ENCODE measurements at regions not wholly inside any gene's neighbourhood (a gene's known extent, or its start where the extent isn't known, plus 50 kb on each side); places are given as distances from the start of the nearest gene placed in this dataset.

DNA sequence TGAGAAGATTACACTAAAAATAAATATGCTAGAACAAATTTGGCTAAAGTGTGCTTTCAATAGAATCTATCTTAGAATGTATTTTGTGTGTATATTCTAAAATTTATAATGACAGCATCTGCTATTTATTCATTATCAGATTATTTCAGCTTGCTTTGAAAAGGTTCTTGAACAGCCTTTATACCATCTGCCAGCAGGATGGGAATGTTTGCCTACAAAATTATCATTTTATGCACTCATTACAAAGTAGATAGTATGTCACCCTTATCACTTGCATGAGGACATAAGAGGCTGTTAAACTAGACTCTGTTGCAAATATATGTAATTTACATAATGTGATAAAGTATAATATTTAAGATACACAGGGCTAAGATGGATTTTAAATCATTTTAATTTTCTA lies 1286.9 kb upstream of the PCDH20 start:
- Histone ChIP-seq H3K4me1 (no peaks in the 10 kb centered on the region), H3K27ac (no peak overlapping the region), H3K4me3 (no peak overlapping the region), H3K4me2 (no peak overlapping the region), H3K27me3 (no peaks in the 10 kb centered on the region), H3K9ac (no peak overlapping the region), H3K36me3 (no peaks in the 10 kb centered on the region), H3K9me3 (replicated peaks in 1 of 11) (no peaks in the 10 kb centered on the region), H4K20me1 (no peaks in the 10 kb centered on the region)
- TF ChIP-seq Cebpa-rat (IDR thresholded peaks at IDR 0.05), result no peak

DNA sequence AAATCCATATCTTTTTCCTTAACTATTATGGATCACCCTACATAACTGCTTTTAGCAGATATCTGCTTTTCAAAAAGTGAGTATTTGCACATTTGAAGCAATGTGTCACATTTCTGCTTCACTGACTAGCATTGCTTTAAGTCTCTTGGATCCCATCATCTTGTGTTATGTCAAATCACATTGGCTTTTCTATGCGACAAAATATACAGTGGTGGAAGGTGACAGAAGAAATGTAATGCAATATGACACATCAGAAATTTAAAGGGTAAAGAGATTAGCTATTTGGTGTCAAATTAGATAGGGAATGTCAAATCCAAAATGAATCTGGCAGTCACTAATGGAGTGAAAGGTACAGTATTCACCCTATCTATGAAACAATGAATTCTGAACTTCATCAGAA lies 1282.1 kb upstream of the PCDH20 start:
- no peaks in the 10 kb centered on the region for H3K27me3 ChIP-seq
- no peaks in the 10 kb centered on the region for H3K36me3 ChIP-seq
- H3K9me3 ChIP-seq (replicated peaks in 1 of 11), result peaks cover 0 to 4% (median 0%) of the 10 kb centered on the region in 11 experiments; a peak in 2 of 22 replicates
- H3K4me1 ChIP-seq, result no peaks in the 10 kb centered on the region
- TF ChIP-seq Cebpa-rat (IDR thresholded peaks at IDR 0.05), result no peak
- no peak overlapping the region for H3K27ac ChIP-seq
- H3K4me3 ChIP-seq, result no peak overlapping the region
- H4K20me1 ChIP-seq, result no peaks in the 10 kb centered on the region
- no peak overlapping the region for H3K9ac ChIP-seq
- H3K4me2 ChIP-seq, result no peak overlapping the region

DNA sequence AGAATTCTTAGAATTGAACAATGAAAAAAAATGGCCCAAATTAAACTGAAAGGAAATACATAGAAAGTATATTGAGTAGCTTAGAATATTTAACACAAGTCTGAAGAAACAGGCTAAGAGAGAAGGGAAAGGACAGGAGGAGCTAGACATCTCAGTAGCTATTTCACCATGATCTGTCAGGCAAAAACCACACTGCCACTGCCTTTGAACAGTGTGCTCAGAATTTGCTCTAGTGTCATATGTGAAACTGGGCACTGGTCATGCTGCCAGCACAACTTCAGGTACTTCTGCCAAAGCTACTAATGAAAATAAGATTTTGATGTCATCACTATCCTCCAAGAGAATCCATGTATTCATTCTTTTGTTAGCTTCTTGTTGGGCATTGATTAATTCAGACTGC lies 1280.8 kb upstream of the PCDH20 start:
- Histone ChIP-seq H3K4me2 (no peak overlapping the region), H3K27me3 (no peaks in the 10 kb centered on the region), H3K36me3 (no peaks in the 10 kb centered on the region), H3K9me3 (replicated peaks in 1 of 11) (peaks cover 0 to 4% (median 0%) of the 10 kb centered on the region in 11 experiments; a peak in 2 of 22 replicates), H3K4me1 (no peaks in the 10 kb centered on the region), H3K4me3 (no peak overlapping the region), H3K9ac (no peak overlapping the region), H4K20me1 (no peaks in the 10 kb centered on the region), H3K27ac (no peak overlapping the region)
- TF ChIP-seq Cebpa-rat (IDR thresholded peaks at IDR 0.05), result no peak

DNA sequence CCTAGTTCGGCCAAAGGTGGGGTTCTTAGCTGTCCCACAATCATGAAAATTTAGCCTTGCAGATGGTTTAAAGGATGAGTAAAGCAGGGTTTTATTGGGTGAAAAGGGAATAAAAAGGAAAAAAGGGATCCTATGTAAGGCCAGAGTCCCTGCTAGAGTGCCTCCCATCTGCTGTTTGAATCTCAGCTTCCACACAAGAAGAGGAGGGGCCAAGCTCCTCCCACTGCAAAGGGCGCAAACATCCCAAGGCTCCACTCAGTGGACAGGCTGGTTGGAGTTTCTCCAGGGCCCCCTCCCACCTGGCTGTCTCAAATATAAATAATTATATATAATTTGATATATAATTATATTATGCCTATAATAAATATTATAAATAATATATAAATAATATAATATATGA lies 1272.1 kb upstream of the PCDH20 start:
- Histone ChIP-seq H3K4me1 (no peaks in the 10 kb centered on the region), H3K4me3 (no peak overlapping the region), H3K9ac (no peak overlapping the region), H3K4me2 (no peak overlapping the region), H3K27ac (no peak overlapping the region), H3K9me3 (replicated peaks in 1 of 11) (no peaks in the 10 kb centered on the region), H4K20me1 (no peaks in the 10 kb centered on the region), H3K36me3 (no peaks in the 10 kb centered on the region), H3K27me3 (no peaks in the 10 kb centered on the region)
- no peak for TF ChIP-seq Cebpa-rat (IDR thresholded peaks at IDR 0.05)

DNA sequence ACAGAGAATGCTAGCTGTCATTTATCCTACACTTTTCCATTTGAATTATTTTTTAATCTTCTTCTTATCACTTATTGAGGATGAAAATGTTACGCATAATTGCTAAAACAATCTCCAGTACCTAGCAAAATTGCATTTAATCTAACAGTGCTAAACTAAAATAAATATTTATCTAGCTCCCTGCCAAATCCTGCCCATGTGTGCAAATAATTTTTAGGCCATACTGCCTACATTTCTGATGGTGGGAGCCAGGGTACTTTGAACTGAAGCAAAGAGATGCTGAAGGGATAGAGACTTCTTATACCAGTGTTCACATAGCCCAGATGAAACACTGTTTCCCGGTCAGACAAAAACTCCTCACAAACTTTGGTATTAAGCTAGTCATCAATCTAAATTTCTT lies 1268.7 kb upstream of the PCDH20 start:
- TF ChIP-seq Cebpa-rat (IDR thresholded peaks at IDR 0.05), result no peak

DNA sequence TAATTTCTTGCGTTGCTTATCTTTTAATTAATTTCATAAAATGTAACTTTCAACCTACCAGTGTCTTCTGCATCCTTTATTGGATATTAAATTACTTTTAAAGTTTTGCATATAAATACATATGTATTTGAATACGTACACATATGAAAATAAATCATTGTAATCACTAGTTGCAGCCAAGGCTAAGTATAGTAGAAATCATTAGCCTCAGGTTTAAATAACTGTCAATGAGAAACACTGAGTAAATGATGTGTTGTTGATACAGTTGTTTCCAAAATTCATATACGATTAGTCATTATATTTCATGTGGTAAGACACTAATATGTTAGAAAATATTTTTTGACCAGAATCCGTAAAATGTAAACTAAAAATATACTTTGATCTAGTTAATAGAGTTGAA lies 1267.1 kb upstream of the PCDH20 start:
- H3K4me2 ChIP-seq, result no peak overlapping the region
- H3K9ac ChIP-seq, result no peak overlapping the region

More for the DNA sequence above, 1268.7 kb upstream of the PCDH20 start:
- no peak overlapping the region for H3K9ac ChIP-seq
- no peaks in the 10 kb centered on the region for H3K27me3 ChIP-seq
- no peaks in the 10 kb centered on the region for H4K20me1 ChIP-seq
- no peaks in the 10 kb centered on the region for H3K9me3 ChIP-seq (replicated peaks in 1 of 11)
- no peak overlapping the region for H3K4me3 ChIP-seq
- no peaks in the 10 kb centered on the region for H3K4me1 ChIP-seq
- no peaks in the 10 kb centered on the region for H3K36me3 ChIP-seq
- no peak overlapping the region for H3K4me2 ChIP-seq
- H3K27ac ChIP-seq, result no peak overlapping the region

DNA sequence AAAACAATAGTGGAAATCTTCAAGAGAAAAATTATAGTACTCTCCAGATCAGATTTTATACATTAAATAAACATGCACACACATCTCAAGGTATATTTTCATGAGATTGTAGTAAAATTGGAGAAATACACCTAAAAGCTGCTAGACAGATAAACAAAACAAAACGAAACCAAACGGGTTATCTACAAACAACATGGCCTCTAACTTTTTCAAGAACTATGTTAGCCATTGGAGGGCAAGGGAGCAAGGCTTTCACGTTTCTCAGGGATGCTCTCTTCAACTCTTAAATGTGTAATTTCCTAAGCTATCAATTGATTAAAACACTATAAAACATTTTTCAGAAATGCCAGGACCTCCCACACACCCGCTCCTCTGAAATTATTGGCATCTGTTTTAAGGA lies 1262.4 kb upstream of the PCDH20 start:
- Histone ChIP-seq H3K9me3 (replicated peaks in 1 of 11) (0 out of 22 replicates have a peak, but pooled peaks cover 0 to 5% (median 0%) of the 10 kb centered on the region in 11 experiments), H3K36me3 (no peaks in the 10 kb centered on the region), H3K27me3 (no peaks in the 10 kb centered on the region), H3K9ac (no peak overlapping the region), H3K4me1 (no peaks in the 10 kb centered on the region), H3K27ac (no peak overlapping the region), H3K4me3 (no peak overlapping the region), H3K4me2 (no peak overlapping the region), H4K20me1 (no peaks in the 10 kb centered on the region)
- TF ChIP-seq Cebpa-rat (IDR thresholded peaks at IDR 0.05), result no peak

More for the DNA sequence above, 1267.1 kb upstream of the PCDH20 start:
- Histone ChIP-seq H3K9me3 (replicated peaks in 1 of 11) (no peaks in the 10 kb centered on the region), H3K4me1 (no peaks in the 10 kb centered on the region), H4K20me1 (no peaks in the 10 kb centered on the region), H3K4me3 (no peak overlapping the region), H3K36me3 (no peaks in the 10 kb centered on the region), H3K27me3 (no peaks in the 10 kb centered on the region), H3K27ac (no peak overlapping the region)
- TF ChIP-seq Cebpa-rat (IDR thresholded peaks at IDR 0.05), result no peak

DNA sequence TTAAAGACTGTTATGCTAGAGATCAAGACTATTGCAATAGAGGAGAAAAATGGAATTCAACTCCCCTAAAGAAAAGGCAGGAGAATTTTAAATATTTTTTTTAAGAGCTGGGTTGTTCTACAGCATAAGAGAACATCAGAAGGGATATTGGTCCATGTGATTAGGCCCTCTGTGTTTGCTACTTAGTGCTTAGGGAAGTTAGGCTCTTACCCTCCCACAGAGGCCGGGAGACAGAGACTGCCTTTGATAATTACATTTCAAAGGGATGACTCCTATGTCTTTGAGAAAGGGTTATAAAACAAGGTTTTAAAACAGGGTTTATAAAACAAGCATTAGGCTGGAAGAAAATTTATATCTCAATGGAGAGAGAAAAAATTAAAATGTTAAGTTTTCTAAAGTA lies 1248.1 kb upstream of the PCDH20 start:
- Histone ChIP-seq H3K9me3 (replicated peaks in 1 of 11) (no peaks in the 10 kb centered on the region), H4K20me1 (no peaks in the 10 kb centered on the region), H3K9ac (no peak overlapping the region), H3K4me3 (no peak overlapping the region), H3K4me1 (peaks cover 0 to 9% (median 0%) of the 10 kb centered on the region in 10 experiments; a peak in 1 of 20 replicates), H3K27me3 (no peaks in the 10 kb centered on the region), H3K27ac (no peak overlapping the region), H3K36me3 (no peaks in the 10 kb centered on the region), H3K4me2 (no peak overlapping the region)
- TF ChIP-seq Cebpa-rat (IDR thresholded peaks at IDR 0.05), result no peak

DNA sequence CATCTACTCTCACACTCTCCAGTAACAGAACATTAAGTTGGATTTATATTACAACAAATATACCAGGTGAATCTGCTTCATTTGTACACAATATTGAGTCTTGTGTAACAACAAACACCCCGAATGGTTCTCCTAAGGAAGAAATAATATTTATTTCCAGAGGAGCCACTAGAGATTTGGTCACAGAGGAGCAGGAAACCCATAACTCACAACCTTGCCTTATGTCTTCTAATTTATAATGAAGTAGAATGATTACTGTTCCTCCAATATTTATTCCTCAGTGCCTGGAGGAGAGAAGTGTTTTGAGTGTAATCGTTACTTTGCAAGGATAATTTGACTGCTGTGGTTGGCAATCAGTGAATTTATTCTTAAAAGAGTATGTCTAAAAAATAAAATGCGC lies 1243.7 kb upstream of the PCDH20 start:
- H3K27me3 ChIP-seq, result no peaks in the 10 kb centered on the region
- H3K4me2 ChIP-seq, result no peak overlapping the region
- no peak overlapping the region for H3K4me3 ChIP-seq
- no peak overlapping the region for H3K9ac ChIP-seq
- no peak for TF ChIP-seq Cebpa-rat (IDR thresholded peaks at IDR 0.05)
- H3K9me3 ChIP-seq (replicated peaks in 1 of 11), result no peaks in the 10 kb centered on the region
- no peaks in the 10 kb centered on the region for H3K36me3 ChIP-seq
- no peaks in the 10 kb centered on the region for H4K20me1 ChIP-seq
- H3K4me1 ChIP-seq, result peaks cover 0 to 9% (median 0%) of the 10 kb centered on the region in 10 experiments; a peak in 1 of 20 replicates
- no peak overlapping the region for H3K27ac ChIP-seq

DNA sequence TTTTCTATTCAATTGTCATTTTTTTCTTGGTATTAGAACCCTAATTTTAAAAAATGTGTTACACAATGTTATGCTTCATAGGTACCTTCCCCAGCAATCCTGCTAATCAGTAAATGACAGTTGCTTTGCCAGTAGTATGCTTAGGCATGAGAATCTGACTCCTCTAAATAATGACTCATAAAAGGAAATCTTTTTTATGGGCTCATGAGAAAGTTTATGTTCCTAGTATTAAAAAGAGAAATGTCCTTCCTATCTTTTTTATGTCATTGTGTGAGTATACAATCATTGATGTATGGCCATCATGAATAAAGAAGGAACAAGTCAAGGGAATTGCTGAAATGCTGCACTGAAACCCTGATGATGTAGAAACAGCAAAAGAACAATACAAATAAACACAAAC lies 1237.7 kb upstream of the PCDH20 start:
- Histone ChIP-seq H3K9me3 (replicated peaks in 1 of 11) (no peaks in the 10 kb centered on the region), H4K20me1 (no peaks in the 10 kb centered on the region), H3K4me2 (no peak overlapping the region), H3K4me3 (no peak overlapping the region), H3K27me3 (no peaks in the 10 kb centered on the region), H3K4me1 (no peaks in the 10 kb centered on the region), H3K9ac (no peak overlapping the region), H3K36me3 (no peaks in the 10 kb centered on the region), H3K27ac (no peak overlapping the region)
- no peak for TF ChIP-seq Cebpa-rat (IDR thresholded peaks at IDR 0.05)
